ENCODE measurements at regions not wholly inside any gene's neighbourhood (a gene's known extent, or its start where the extent isn't known, plus 50 kb on each side); places are given as distances from the start of the nearest gene placed in this dataset.

DNA sequence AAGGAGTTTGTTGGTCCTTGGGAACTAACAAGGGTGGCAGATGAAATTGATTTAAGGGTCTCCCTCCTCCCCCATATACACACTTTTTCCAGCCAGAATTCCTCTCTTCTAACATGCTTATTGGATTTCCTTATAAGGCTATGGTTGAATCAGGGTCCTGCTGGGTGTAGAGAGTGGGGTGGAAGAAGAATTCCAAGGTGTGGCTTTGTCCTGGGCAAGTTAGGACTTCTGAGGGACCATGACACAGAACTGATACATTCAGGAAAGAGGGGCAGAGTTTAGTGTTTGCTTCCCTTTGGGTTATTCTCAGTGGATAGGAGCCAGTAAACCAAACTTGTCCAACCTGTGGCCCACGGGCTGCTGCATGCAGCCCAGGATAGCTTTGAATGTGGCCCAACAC is 116.5 kb downstream of the SNX18 start:
- no peak for DNase-seq

DNA sequence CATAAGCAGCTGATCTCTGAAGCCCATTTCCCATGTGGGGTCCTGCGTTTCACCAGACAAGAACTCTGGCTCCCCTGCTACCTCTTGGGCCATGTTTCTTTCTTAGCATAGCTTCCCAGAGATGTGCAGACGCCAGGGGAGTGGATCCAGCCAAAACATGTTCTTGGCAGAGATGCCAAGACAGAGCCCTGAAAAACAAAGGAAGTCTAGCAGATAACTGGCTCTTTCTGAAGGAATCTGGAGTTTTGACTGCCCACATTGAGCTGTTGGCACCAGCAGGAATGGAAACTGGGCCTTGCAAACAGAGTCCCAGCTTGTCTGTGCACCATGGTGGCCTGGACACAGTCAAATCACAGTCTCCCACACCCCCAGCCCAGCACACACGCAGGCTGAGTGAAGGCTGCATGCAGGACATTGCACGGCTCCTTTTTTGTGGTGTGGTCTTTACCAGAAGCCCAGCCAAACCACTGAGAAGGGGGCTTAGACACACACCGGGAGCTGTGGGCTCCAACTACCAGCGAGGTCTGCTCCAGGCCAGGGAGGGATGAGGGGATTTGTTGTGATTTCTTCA is 114.7 kb downstream of the SNX18 start:
- no peak for DNase-seq

DNA sequence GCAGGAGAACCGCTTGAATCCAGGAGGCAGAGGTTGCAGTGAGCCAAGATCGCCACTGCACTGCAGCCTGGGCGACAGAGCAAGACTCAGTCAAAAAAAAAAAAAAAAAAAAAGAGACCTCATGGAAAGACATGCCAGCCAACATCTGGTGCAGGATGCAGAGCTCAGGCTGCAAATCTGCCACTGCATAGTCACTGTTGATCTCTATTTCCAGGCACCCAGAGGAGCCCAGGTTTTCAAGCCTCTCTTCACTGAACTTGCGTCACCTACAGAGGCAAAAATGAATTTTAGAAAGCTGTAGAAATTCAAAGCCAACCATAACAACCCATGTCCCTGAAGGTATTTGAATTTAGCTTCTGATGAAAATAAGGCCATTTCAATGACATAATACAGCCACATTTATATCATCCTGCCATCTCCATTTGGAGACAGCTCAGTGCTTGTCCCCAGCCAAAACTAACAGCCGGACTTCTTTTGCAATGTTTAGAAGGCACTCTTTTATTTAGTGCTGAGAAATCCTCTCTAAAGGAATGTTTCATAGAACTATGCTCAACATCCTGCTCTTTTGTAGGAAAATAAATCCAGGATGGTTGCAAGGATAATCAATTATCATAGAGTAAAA is 113.3 kb downstream of the SNX18 start:
- no peak for DNase-seq

DNA sequence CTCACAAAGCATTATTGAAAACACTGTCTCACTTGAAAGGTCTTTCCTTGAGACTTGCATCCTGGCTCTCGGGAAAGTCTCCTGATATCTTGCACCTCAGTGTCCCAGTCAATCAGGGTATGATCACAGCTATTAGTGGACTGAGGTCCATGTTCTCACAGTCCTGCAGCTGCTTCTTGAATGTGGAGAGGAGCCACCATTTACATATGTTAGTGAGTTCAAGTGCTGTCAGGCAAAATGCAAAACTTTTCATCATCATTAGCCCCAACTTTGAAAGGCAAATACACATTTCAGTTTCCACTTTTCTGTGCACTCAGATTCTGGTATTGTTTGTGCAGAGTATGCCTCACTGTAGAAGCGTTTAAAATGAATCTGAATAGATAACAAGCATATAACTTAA is 111.6 kb downstream of the SNX18 start:
- no peak for DNase-seq

DNA sequence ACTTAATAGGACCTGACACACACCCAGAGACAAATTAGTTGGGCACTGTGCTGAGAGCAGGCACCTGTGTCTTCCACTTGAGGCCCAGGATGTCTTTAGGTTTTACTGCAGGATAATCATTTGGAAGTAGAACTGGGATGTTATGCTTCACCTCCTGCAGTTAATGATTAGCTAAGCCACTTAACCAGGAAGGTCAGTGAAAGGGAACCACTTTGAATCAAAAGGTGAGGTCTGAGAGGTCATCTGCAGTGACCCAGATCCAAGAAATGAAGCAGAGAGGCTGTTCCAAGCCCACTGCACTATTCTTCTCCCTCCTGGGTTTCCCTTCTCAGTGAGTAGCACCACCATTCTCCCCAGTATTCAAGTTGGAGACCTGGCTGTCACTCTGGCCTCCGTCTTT is 110.5 kb downstream of the SNX18 start:
- no peak for DNase-seq

DNA sequence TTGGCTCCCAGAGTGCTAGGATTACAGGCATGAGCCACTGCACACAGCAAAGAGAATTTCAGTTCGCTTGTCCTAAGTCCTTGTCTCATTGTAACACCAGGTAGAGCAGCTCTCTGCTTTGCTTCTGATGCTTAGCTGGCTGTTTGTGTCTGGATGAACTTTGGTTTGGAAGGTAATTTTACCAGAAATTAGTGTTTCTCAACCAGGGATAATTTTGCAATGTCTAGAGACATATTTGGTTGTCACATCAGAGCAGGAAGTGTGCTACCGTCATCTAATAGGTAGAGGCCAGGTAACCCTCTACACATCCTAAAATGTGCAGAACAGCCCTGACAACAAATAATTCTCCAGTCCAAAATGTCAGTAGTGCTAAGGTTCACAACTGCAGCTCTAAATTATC is 108.8 kb downstream of the SNX18 start:
- DNase-seq, result no peak

DNA sequence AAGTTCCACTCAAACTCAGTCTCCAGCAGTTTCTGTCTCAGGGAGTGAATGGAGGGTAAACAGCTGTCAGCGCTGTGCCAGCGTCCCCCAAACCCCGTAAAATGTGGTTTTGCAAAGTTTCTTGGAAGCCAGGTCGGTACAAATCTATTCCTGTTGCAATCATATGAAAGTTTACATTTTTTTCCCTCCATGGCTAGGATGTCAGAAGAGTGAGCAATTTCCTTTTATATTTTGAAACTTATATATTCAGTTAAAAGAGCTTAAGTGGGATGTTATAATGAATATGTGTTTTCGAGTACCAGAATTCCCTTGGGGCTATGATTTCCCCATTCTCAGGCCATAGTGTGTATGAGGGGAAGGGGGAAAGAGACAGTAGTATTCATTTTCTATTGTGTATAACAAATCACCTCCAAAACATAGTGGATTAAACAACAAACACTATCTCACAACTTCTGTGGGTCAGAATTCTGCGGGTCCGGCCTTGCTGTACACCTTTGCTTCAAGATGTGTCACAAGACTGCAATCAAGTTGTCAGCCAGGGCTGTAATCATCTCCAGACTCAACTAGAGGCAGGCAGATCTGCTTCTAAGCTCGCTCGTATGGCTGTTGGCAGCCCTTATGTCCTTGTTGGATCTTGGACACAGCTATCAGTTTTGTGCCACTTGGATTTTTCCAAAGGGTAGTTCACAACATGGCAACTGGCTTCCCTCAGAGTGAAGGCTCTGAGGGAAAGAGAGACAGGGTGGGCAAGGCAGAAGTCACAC is 107.4 kb downstream of the SNX18 start:
- no peak for DNase-seq

DNA sequence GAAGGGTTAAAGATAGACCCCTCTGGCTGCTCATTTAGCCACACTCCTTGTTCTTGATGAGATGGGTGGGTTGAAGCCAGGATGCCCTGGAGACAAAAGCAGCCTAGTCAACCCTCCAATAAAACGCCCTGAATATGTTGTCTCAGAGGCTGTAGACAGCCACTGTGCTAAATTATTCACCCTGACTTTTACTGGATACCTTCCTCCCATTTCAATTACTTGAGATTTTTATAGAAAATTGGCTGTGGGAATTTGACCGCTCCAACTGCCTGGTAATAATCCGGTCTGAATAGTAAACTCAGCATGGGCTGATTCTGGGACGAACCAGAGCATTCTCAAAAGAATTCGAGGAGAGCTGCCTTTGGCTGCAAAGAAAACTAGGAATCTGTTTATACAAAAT is 104.2 kb downstream of the SNX18 start:
- no peak for DNase-seq

DNA sequence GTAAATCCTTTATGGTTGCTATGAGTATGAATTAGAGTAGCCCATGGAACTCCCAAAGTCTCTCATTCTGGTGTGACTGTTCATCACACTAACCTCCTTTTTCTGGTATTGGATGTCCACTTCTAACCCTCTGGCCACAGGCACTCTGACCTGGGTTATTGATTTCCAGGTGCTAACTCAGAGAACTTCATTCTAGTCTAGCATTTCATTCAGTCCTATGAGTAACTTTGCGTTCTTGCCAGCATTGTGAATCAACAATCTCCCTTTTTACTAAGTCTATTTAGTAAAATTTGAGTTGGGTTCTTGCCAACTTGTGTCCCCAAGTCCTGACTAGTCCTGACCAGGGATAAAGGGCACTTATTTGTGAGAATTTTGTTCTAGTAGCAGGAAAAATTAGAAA is 103.5 kb downstream of the SNX18 start:
- no peak for DNase-seq

DNA sequence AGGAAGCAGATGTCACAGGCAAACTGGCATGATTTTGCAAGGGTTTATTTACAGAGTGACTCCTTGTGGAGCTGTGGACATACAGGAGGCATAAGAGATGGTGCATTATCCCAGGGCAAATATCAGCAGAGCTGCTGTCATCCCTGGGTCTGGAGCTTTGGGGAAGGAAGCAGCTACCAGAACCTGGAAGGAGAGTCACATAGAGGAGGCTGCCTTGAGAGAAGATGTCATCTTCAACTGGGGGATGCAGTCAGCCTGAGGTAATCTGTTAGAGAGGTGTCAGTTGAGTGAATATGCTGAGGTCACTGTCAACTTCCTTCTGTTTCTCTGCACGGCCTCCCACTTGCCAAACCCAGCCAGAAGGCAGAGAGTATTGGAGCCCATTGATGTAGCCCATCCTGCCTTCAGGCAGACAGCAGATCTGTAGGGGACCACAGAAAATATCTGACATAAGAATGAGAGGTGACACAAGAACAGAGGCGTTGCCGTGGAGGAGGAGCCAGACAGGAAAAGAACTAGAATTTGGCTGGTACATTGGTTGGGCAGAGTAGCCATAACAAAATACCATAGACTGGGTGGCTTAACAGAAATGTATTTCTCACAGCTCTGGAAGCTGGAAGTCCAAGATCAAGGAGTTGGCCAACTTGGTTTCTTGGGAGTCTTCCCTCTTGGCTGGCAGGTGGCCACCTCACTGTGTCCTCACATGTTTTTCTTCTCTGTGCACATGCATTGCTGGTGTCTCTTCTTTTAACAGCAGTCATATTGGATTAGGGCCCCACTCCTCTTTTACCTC is 102.8 kb downstream of the SNX18 start:
- no peak for DNase-seq

DNA sequence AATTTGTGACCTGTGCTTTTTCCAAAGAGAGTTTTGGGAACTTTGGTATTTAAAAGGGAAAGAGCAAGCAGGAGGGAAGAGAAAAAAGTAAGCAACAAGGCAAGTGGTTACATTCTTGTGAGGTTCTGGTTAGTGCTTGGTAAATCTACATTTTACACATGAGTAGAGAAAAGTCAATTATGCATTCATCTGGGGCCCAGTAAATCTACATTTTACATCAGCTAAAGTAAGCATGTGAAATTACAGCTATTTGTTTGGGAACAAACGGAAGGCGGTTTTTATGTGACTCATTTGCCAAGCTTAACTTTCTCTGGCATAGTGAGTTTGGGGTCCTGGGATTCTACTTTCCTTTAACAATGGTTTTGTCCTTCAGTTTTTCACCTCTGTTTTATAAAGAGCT is 102.2 kb downstream of the SNX18 start:
- no peak for DNase-seq

DNA sequence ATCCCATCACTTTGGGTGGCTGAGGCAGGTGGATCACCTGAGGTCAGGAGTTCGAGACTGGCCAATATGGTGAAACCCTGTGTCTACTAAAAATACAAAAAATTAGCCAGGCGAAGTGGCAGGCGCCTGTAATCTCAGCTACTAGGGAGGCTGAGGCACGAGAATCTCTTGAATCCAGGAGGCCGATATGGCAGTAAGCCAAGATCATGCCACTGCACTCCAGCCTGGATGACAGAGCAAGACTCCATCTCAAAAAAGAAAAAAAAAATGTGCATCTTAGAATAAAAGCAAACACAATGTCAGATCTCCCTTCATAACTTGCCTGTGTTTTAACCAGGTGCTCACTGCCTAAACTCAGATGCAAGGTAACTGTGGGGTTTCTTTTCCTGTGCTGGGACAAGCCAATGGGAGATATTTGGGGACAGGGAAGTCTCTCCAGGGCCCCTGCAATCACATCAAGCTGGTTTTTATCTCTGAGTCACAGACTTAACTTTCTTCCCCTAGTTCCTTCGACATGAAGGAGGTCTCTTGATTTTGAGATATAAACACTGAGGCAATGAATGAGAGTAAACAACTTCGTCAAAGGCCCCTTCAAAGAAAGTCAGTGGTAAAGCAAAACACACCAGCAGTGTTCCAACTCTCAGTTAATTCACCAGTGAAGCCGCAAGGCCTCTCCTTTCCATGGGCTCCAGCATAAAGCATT is 99.1 kb downstream of the SNX18 start:
- DNase-seq, result no peak

DNA sequence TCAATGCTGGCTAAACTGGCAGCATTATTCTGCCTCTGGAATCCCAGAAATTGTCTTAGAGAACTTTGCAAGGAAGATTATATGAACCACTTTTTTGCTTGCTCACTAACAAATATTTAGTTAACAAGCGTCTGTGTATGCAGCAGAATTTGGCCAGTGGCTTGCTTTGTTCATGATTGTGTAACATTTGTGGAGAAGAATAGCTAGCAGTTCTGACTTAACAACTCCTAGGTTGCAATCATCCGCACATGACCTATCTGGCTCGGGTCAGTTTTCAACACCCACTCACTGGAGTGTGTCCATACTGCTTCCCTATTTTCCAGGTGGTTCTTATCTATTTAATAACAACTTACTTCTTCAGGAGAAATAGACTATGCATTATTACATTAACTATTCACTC is 98.5 kb downstream of the SNX18 start:
- DNase-seq, result no peak

DNA sequence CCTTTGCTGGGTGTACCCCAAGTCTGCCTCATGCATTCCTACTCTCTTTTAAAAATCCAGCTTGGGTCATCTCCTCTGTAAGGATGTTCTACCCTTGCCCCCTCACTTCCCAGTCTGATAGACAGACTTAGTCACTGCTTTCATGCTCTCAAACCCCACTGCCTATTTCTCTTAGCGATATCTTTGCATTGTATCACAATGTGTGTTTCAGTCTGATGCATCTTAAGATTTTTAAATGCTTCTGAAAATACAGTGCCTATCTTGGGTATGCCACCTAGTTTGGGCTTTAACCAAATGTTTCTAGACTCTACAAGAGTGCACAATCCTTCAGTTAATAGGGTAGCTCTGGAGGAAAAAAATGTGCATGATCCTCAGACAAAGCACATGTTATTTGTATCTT is 97.8 kb downstream of the SNX18 start:
- DNase-seq, result no peak

DNA sequence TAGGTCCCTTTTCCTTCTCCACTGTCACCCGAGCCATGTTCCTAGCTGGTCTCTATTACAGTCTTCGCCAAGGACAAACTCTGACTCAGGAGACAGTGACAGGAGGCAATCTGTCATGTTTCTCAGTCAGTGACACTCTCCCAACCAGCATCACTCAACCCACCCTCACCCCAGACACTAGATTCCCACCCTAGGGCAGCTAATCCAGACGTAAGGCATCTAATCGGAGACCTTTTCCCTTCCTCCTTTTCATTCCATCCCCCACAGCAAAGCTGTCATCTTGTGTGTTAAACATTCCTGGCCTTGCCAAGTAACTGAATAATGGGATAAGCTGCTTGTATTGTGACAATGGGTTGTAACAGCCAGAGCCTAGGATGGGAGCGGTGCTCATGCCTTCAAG is 95.2 kb downstream of the SNX18 start:
- no peak for DNase-seq

DNA sequence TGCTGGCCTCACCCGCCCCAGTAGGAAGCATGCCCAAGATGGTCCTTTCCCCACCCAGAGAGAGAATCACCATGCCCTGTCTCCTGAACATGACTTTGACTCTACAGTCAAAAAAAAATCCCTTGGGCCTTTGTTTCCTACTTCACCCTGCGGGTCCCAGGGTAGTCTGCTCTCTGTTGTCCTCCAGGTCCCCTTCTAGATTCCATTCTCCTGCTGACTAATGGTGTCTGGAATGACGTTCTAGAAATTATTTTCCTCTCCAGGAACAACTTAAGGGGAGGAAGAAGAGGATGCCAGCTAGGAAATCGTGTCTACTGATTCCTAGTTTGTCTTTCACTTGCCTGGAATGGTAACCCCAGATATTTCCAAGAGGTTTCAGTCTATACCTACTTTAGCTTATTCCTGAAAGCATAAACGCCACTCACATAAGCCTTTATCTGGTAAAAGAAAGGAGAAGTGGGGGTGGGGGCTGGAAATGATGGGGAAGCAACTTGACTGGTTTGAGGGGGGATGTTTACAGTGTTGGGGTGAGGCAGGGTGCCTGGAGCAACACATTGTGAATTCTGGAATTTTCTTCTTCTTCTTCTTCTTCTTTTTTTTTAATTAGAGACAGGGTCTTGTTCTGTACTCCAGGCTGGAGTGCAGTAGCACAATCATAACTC is 93.9 kb downstream of the SNX18 start:
- DNase-seq, result no peak

DNA sequence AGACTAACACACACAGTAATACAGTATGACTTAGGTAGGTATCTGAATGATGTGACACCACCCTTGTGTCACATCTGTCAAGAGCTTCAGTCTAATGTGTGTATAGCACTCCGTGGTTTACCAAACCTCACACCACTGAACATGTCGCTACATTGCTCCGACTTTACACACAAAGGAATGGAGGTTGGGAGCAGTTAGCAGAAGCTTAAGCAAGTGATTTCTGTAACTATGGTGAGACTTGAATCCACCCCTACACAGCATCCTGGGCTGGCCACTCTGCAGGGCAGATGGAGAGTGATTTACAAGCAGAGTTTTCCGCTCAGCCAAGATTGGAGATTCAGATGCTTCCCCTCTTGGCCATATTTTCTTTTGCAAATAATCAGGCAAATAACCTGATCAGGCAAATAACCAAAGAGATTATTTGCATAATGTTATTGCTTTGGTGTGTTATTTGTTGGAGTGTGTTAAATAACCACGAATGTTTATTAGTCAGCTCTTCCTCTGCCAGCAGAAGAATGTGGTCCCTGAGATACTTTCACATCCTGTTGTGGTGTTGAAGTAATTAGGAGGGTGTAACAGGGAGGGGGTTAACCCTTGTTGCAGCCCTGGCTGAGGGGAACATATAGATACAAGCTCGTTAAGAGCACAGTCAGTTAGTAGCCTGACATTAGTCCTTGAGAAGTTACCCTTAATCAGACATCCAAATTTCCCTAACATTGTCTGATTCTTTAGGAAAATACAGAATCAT is 92.8 kb downstream of the SNX18 start:
- no peak for DNase-seq

DNA sequence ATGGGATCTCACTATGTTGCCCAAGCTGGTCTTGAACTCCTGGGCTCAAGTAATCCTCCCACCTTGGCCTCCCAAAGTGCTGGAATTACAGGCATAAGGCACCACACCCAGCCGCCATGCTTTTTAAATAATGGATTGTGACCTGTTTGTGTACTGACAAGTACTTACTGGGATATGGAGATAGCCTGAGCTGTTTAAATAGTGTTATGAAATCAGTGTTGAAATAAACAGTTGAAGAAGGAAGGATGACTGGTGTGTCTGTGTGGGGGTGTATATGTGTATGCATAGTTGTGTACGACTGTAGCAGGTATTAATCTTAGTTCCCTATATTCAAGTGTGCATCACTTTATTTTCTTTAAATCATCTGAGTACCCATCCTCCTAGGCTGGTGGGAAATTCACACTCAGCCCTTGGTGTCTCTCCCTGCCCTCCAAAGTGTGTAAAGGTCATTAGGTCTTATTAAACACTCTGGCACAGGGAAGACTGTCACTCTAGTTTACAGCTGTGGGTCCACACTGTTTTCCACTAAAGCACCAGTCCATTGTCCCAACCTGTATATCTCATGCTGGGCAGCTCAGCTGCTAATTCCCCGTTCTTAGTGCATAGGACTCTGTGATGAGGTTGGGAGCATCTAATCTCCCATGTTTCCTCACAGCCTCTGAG is 91.0 kb downstream of the SNX18 start:
- no peak for DNase-seq

DNA sequence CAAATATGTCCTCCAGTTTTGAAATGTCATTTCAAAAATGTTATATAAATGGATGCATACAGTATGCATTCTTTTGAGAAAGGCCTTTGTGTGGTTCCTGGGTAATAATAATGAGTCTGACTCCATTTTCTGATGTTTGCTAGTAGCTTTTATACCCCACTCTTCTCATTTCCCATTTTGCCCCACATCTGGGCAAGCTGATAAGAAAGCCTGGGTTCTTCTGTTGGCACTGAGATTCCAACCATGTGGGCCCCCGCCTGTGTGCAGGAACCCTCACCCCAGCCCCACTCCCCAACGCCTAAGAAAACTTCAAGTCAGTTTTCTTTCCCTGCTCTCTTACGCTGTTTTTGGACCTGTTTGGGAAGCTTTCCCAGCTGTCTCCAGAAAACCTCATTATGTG is 89.4 kb downstream of the SNX18 start:
- DNase-seq, result no peak

DNA sequence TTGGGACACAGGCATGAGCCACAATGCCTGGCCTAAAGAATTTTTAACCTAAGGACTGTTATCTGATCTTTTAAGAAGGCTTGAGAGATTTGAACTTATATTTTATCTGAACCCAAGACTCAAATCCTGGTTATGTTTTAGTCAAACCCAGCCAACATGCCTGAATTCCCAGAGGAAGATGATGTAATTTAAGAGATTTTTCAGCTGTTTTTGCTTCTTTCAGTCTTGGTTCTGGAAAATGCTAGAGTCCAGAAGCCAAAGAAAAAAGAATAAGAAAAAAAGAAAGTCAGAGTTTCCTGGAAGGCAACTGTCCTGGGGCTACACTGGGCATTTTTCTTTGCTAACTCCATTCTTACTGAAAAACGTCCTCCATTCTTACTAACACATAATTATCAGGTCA is 85.8 kb downstream of the SNX18 start:
- DNase-seq, result no peak

DNA sequence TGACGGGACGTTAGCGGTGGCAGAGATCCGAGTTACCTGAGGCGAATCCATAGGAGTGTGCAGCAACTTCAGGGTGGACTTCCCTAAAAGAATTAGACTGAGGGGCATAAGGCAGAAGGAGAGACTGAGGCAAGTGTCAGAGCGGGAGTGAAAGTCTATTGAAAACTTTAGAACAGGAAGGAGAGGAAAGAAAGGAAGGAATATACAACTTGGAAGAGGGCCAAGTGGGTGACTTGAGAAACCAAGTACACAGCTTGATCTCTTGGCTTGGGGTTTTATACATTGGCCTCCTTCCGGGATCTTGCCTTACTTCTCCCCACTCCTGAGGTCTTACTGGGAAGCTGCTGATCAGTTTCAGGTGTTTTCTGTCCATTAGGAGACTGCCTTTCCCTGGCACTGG is 84.9 kb downstream of the SNX18 start:
- no peak for DNase-seq
